SK-N-SH (cell line): ENCODE measurements at regions not wholly inside any gene's neighbourhood (a gene's known extent, or its start where the extent isn't known, plus 50 kb on each side); places are given as distances from the start of the nearest gene placed in this dataset.

Experiments
- CTCF ChIA-PET: fragments of 300-600, 350-600 bp; formaldehyde crosslinking; extraction: SDS; loops from one replicate; lab custom pipeline; 2021; lab: Yijun Ruan, JAX
- POLR2A ChIA-PET: fragments of 350-600 bp; sonication (Branson Sonifier 250); formaldehyde crosslinking; extraction: SDS; loops from one replicate; lab custom pipeline; 2020; ENCODE audit warnings: antibody characterized with exemption, inconsistent platforms; lab: Yijun Ruan, JAX
- DNase-seq: peaks from one replicate; pipeline ENCODE4 v3.0.0; 2012
- H2AFZ ChIP-seq: fragments of 200-600 bp; sonication (generic); 2 replicates; pipeline ENCODE4 v1.8.1; 2016; ENCODE audit warnings: antibody characterized with exemption, mild to moderate bottlenecking, low read depth
- H3F3A ChIP-seq: fragments of 200-600 bp; sonication (generic); replicated peaks from 2 replicates; pipeline ENCODE3; 2016; ENCODE audit warnings: antibody characterized with exemption, mild to moderate bottlenecking; ENCODE audit not compliant: insufficient read depth
- H3K27ac ChIP-seq, 2 experiments: fragments of 200-500 bp in 1 of 2; fragments of 200-600 bp in 1 of 2; sonication (Bioruptor generic) in 1 of 2; sonication (generic), shearing (Covaris generic) in 1 of 2; 2 replicates each; pipeline versions ENCODE4 v1.5.1 to v1.6.1; 2014 to 2016; ENCODE audit warnings: low read depth in 2 of 2, inconsistent platforms in 1 of 2, low read length in 1 of 2, mild to moderate bottlenecking in 1 of 2, mixed read lengths in 1 of 2
- H3K27me3 ChIP-seq: fragments of 200-600 bp; sonication (generic), shearing (Covaris generic); 2 replicates; pipeline ENCODE4 v1.6.1; 2016; ENCODE audit warnings: mixed run types; ENCODE audit not compliant: insufficient read depth
- H3K36me3 ChIP-seq, 2 experiments: fragments of 200-500 bp in 1 of 2; fragments of 200-600 bp in 1 of 2; sonication (Bioruptor generic) in 1 of 2; sonication (generic) in 1 of 2; replicated peaks in 1 of 2; 2 replicates each; pipeline versions ENCODE3 to v1.5.1; 2014 to 2016; ENCODE audit warnings: low read length in 1 of 2, mild to moderate bottlenecking in 1 of 2; ENCODE audit not compliant: insufficient read depth in 2 of 2, control insufficient read depth in 1 of 2
- H3K4me1 ChIP-seq, 2 experiments: fragments of 200-500 bp in 1 of 2; fragments of 200-600 bp in 1 of 2; sonication (Bioruptor generic) in 1 of 2; sonication (generic), shearing (Covaris generic) in 1 of 2; 2 replicates each; pipeline versions ENCODE4 v1.5.1 to v1.6.1; 2014 to 2016; ENCODE audit warnings: low read depth in 1 of 2, low read length in 1 of 2, mixed run types in 1 of 2; ENCODE audit not compliant: insufficient read depth in 2 of 2, control insufficient read depth in 1 of 2
- H3K4me2 ChIP-seq: fragments of 200-600 bp; sonication (generic), shearing (Covaris generic); 2 replicates; pipeline ENCODE4 v1.6.1; 2017; ENCODE audit warnings: mixed run types
- H3K4me3 ChIP-seq, 2 experiments: fragments of 200-500 bp in 1 of 2; fragments of 200-600 bp in 1 of 2; sonication (Bioruptor generic) in 1 of 2; sonication (generic), shearing (Covaris generic) in 1 of 2; 2 replicates each; pipeline versions ENCODE4 v1.5.1 to v1.8.1; 2014 to 2016; ENCODE audit warnings: low read depth in 2 of 2, inconsistent platforms in 1 of 2, low read length in 1 of 2, mild to moderate bottlenecking in 1 of 2, mixed read lengths in 1 of 2, moderate library complexity in 1 of 2
- H3K79me2 ChIP-seq: fragments of 200-600 bp; sonication (generic); 2 replicates; pipeline ENCODE4 v1.8.1; 2017; ENCODE audit warnings: mild to moderate bottlenecking; ENCODE audit not compliant: insufficient read depth
- H3K9ac ChIP-seq: fragments of 200-600 bp; sonication (generic); 2 replicates; pipeline ENCODE4 v1.6.1; 2017; ENCODE audit warnings: mixed run types
- H3K9me2 ChIP-seq: fragments of 200-600 bp; sonication (generic); 2 replicates; pipeline ENCODE4 v1.6.1; 2017; ENCODE audit warnings: mixed run types
- H3K9me3 ChIP-seq: fragments of 200-600 bp; sonication (generic); 2 replicates; pipeline ENCODE4 v1.6.1; 2017; ENCODE audit warnings: mixed run types, mild to moderate bottlenecking, moderate library complexity
- H4K20me1 ChIP-seq: fragments of 200-600 bp; sonication (generic); 2 replicates; pipeline ENCODE4 v1.6.1; 2017; ENCODE audit warnings: mild to moderate bottlenecking, mixed run types; ENCODE audit not compliant: insufficient read depth
- CHD2 ChIP-seq: fragments of 150-350 bp; IDR thresholded peaks from 2 replicates; pipeline ENCODE4 v1.6.1; 2018; ENCODE audit warnings: low read length; ENCODE audit not compliant: partially characterized antibody
- EP300 ChIP-seq, 2 experiments: IDR thresholded peaks; 2 replicates each; pipeline versions ENCODE4 v1.4.0 to v1.6.1; 2012; ENCODE audit warnings: borderline replicate concordance in 1 of 2, low read depth in 1 of 2, low read length in 1 of 2
- EZH2phosphoT487 ChIP-seq: fragments of 200-600 bp; sonication (generic); IDR thresholded peaks from 2 replicates; pipeline ENCODE4 v1.6.1; 2017; ENCODE audit warnings: low read depth, mixed run types, mild to moderate bottlenecking, antibody characterized with exemption, moderate library complexity, borderline replicate concordance
- FOSL2 ChIP-seq: IDR thresholded peaks from 2 replicates; pipeline ENCODE4 v1.4.0; 2012; ENCODE audit warnings: low read depth, mild to moderate bottlenecking, moderate library complexity, borderline replicate concordance
- FOXJ3 ChIP-seq: sonication (generic); formaldehyde crosslinking; IDR thresholded peaks from 2 replicates; pipeline ENCODE4 v1.5.1; 2020; ENCODE audit warnings: mild to moderate bottlenecking, missing genetic modification reagents
- GABPA ChIP-seq: IDR thresholded peaks from 2 replicates; pipeline ENCODE4 v1.4.0; 2012; ENCODE audit warnings: low read depth, mild to moderate bottlenecking
- GATA2 ChIP-seq: sonication (generic); formaldehyde crosslinking; IDR thresholded peaks from 2 replicates; pipeline ENCODE4 v1.5.0; 2020; ENCODE audit warnings: mild to moderate bottlenecking, missing genetic modification reagents
- MAX ChIP-seq: IDR thresholded peaks from 2 replicates; pipeline ENCODE4 v1.4.0; 2012; ENCODE audit warnings: low read depth
- NFIC ChIP-seq: IDR thresholded peaks from 2 replicates; pipeline ENCODE4 v1.4.0; 2012; ENCODE audit warnings: borderline replicate concordance
- RAD21 ChIP-seq: IDR thresholded peaks from 2 replicates; pipeline ENCODE4 v1.6.1; 2012; ENCODE audit warnings: mild to moderate bottlenecking, low read length
- RXRA ChIP-seq: IDR thresholded peaks from 2 replicates; pipeline ENCODE4 v1.4.0; 2012; ENCODE audit warnings: low read depth, mild to moderate bottlenecking, borderline replicate concordance
- TCF12 ChIP-seq: IDR thresholded peaks from 2 replicates; pipeline ENCODE4 v1.4.0; 2012
- TEAD4 ChIP-seq: IDR thresholded peaks from 2 replicates; pipeline ENCODE4 v1.4.0; 2012; ENCODE audit warnings: mild to moderate bottlenecking, borderline replicate concordance; ENCODE audit not compliant: insufficient read depth
- YY1 ChIP-seq: IDR thresholded peaks from 2 replicates; pipeline ENCODE4 v1.4.0; 2012; ENCODE audit warnings: low read depth, mild to moderate bottlenecking
- WGBS: methylation state at CpG from one replicate; pipeline ENCODE4 v1.1.6; 2017; ENCODE audit warnings: low lambda C conversion rate; 5-methylcytosine and 5-hydroxymethylcytosine counted together
- TF ChIP-seq, protein P1 (sequence below): fragments of 200-600 bp; sonication (generic); IDR thresholded peaks from 2 replicates; pipeline ENCODE4 v1.6.1; 2017; ENCODE audit warnings: antibody characterized with exemption, mild to moderate bottlenecking, moderate library complexity
- TF ChIP-seq, protein P2 (sequence below): IDR thresholded peaks from 2 replicates; pipeline ENCODE4 v1.4.0; 2012; ENCODE audit warnings: low read depth, borderline replicate concordance

DNA sequence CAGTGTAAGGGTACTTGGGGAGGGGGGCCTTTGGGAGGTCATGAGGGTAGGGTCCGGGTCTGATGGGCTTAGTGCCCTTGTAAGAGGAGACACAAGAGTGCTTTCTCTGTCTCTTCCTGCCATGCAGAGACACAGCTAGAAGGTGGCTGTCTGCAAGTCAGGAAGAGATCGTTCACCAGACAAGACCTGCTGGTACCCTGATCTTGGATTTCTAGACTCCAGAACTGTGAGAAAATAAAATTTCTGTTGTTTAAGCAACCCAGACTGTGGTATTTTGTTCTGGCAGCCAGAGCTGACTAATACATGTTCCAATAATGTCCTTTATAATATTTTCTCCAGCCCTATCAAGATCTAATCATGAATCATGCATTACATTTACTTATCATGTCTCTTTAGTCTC is 130.0 kb upstream of the VEPH1 start:
- Histone ChIP-seq H3K79me2 (no peaks in the 10 kb centered on the region), H3K9ac (no peak overlapping the region), H4K20me1 (no peaks in the 10 kb centered on the region), H3K4me3 (no peak overlapping the region), H3K4me1 (peaks cover 0 to 15% of the 10 kb centered on the region in 2 experiments; a peak in 2 of 4 replicates), H2AFZ (no peak overlapping the region), H3K9me3 (peaks cover 9% of the 10 kb centered on the region; the same call in 1 of the 2 replicates), H3K36me3 (peaks cover 0 to 2% of the 10 kb centered on the region in 2 experiments), H3F3A (no peaks in the 10 kb centered on the region), H3K9me2 (no peaks in the 10 kb centered on the region), H3K27me3 (no peaks in the 10 kb centered on the region), H3K27ac (no peak overlapping the region), H3K4me2 (no peak overlapping the region)
- TF ChIP-seq RAD21: no peak
- TF ChIP-seq NFIC: no peak
- TF ChIP-seq, protein P1, sequence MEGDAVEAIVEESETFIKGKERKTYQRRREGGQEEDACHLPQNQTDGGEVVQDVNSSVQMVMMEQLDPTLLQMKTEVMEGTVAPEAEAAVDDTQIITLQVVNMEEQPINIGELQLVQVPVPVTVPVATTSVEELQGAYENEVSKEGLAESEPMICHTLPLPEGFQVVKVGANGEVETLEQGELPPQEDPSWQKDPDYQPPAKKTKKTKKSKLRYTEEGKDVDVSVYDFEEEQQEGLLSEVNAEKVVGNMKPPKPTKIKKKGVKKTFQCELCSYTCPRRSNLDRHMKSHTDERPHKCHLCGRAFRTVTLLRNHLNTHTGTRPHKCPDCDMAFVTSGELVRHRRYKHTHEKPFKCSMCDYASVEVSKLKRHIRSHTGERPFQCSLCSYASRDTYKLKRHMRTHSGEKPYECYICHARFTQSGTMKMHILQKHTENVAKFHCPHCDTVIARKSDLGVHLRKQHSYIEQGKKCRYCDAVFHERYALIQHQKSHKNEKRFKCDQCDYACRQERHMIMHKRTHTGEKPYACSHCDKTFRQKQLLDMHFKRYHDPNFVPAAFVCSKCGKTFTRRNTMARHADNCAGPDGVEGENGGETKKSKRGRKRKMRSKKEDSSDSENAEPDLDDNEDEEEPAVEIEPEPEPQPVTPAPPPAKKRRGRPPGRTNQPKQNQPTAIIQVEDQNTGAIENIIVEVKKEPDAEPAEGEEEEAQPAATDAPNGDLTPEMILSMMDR: no peak
- ChIA-PET CTCF (no interaction called here), POLR2A (interaction anchor here (1.1 kb wide), 1 partner anchor 472 kb away, joined by 3 read pairs; no protein-coding TSS in a partner anchor)
- no peak for DNase-seq
- WGBS: 43% methylated on average over 2 of the region's 2 CpGs

GRCh38 chr3:157632075-157632474 is 128.9 kb upstream of the VEPH1 start:
- DNase-seq: peak; percentile 19
- POLR2A ChIA-PET: interaction anchor here (0.6 to 1.1 kb wide), 2 partner anchors 202 to 478 kb away, joined by 3 read pairs; partner anchors contain the start of gene RSRC1
- Histone ChIP-seq H4K20me1 (no peaks in the 10 kb centered on the region), H3K9me3 (no peaks in the 10 kb centered on the region), H3K4me3 (no peak overlapping the region), H3K4me1 (peaks cover 0 to 15% of the 10 kb centered on the region in 2 experiments; a peak in 2 of 4 replicates), H3K27ac (peak overlapping the region in 1 of 2 experiments; percentile 51; a peak in 2 of 4 replicates), H3K9ac (no peak overlapping the region), H3K36me3 (no peaks in the 10 kb centered on the region), H2AFZ (no peak overlapping the region), H3K79me2 (no peaks in the 10 kb centered on the region), H3K4me2 (no peak overlapping the region), H3K27me3 (no peaks in the 10 kb centered on the region), H3F3A (no peaks in the 10 kb centered on the region), H3K9me2 (no peaks in the 10 kb centered on the region)
- WGBS: 50% methylated on average over 3 of the region's 3 CpGs
- CTCF ChIA-PET: interaction anchor here (0.7 to 1.4 kb wide), 3 partner anchors 9 to 557 kb away, joined by 3 to 4 read pairs (median 3); no protein-coding TSS in a partner anchor
- no peak for TF ChIP-seq GABPA
- no peak for TF ChIP-seq FOSL2
- TF ChIP-seq MAX: no peak
- TF ChIP-seq EZH2phosphoT487: no peak
- TF ChIP-seq RXRA: no peak
- 0 out of 2 replicates have a peak, but pooled peaks have one; percentile 36 for TF ChIP-seq FOXJ3 (CRISPR knock-in tag)
- TF ChIP-seq CHD2: peak; percentile 69
- TF ChIP-seq, protein P1: no peak
- TF ChIP-seq YY1: no peak
- TF ChIP-seq EP300 (IDR thresholded peaks at IDR 0.05; ENCODE audit: borderline replicate concordance in 1 of 2, low read depth in 1 of 2, low read length in 1 of 2): peak in 1 of 2 experiments; percentile 69; a peak in 1 of 4 replicates
- no peak for TF ChIP-seq TEAD4
- TF ChIP-seq, protein P2, sequence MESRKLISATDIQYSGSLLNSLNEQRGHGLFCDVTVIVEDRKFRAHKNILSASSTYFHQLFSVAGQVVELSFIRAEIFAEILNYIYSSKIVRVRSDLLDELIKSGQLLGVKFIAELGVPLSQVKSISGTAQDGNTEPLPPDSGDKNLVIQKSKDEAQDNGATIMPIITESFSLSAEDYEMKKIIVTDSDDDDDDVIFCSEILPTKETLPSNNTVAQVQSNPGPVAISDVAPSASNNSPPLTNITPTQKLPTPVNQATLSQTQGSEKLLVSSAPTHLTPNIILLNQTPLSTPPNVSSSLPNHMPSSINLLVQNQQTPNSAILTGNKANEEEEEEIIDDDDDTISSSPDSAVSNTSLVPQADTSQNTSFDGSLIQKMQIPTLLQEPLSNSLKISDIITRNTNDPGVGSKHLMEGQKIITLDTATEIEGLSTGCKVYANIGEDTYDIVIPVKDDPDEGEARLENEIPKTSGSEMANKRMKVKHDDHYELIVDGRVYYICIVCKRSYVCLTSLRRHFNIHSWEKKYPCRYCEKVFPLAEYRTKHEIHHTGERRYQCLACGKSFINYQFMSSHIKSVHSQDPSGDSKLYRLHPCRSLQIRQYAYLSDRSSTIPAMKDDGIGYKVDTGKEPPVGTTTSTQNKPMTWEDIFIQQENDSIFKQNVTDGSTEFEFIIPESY: no peak
- TF ChIP-seq GATA2 (CRISPR knock-in tag): peak; percentile 59
- no peak for TF ChIP-seq TCF12
